Lung (tissue), 11 donors: ENCODE measurements at regions not wholly inside any gene's neighbourhood (a gene's known extent, or its start where the extent isn't known, plus 50 kb on each side); places are given as distances from the start of the nearest gene placed in this dataset.

ENCODE experiments used
- ATAC-seq: fragments of 200-7000 bp; cut with Tn5 transposase; one replicate; pipeline ENCODE4 v1.9.1; 2020; ENCODE audit warnings: moderate number of reproducible peaks; ENCODE audit not compliant: insufficient read depth, low FRiP score
- DNase-seq, 3 donors: peaks; one replicate each; pipeline ENCODE4 v3.0.0-alpha.2; 2013 to 2017
- H3K27ac ChIP-seq, 2 donors: one replicate each; pipeline ENCODE4 v1.5.1; 2013; ENCODE audit warnings: mild to moderate bottlenecking in 2 of 2, moderate library complexity in 2 of 2, control low read depth in 1 of 2, inconsistent platforms in 1 of 2, low read depth in 1 of 2, low read length in 1 of 2
- H3K27me3 ChIP-seq, 3 donors: one replicate each; pipeline ENCODE4 v1.5.1; 2013; ENCODE audit warnings: low read length in 2 of 3; ENCODE audit not compliant: control insufficient read depth in 3 of 3, insufficient read depth in 3 of 3
- H3K36me3 ChIP-seq, 4 donors: one replicate each; pipeline ENCODE4 v1.5.1; 2013; ENCODE audit warnings: low read length in 4 of 4, mild to moderate bottlenecking in 1 of 4, moderate library complexity in 1 of 4; ENCODE audit not compliant: control insufficient read depth in 4 of 4, insufficient read depth in 4 of 4
- H3K4me1 ChIP-seq, 5 donors: one replicate each; pipeline ENCODE4 v1.5.1; 2013; ENCODE audit warnings: low read length in 5 of 5, mild to moderate bottlenecking in 2 of 5, moderate library complexity in 1 of 5; ENCODE audit not compliant: control insufficient read depth in 5 of 5, insufficient read depth in 5 of 5
- H3K4me3 ChIP-seq: one replicate; pipeline ENCODE4 v1.5.1; 2013; ENCODE audit warnings: mild to moderate bottlenecking, control low read depth, moderate library complexity
- H3K9ac ChIP-seq, 2 donors: one replicate each; pipeline ENCODE4 v1.5.1; 2013; ENCODE audit warnings: low read length in 2 of 2, control low read depth in 1 of 2; ENCODE audit not compliant: insufficient read depth in 1 of 2
- H3K9me3 ChIP-seq, 4 donors: one replicate each; pipeline ENCODE4 v1.5.1; 2013; ENCODE audit warnings: low read length in 3 of 4, mild to moderate bottlenecking in 1 of 4, moderate library complexity in 1 of 4; ENCODE audit not compliant: control insufficient read depth in 4 of 4, insufficient read depth in 3 of 4
- WGBS, 2 donors: extraction: QIAGEN DNeasy Blood & Tissue Kit; methylation state at CpG; one replicate each; pipeline ENCODE4 v1.1.7; 2013; 5-methylcytosine and 5-hydroxymethylcytosine counted together
- TF ChIP-seq, protein P1 (sequence below): IDR thresholded peaks from 2 replicates; pipeline ENCODE4 v1.5.1; 2012; ENCODE audit warnings: mild to moderate bottlenecking; ENCODE audit errors: control extremely low read depth, extremely low read depth
- donor health status: control.
- donor health status: control.
- donor health status: Bipolar disorder and iron deficiency.
- donor health status: healthy.
- donor health status: DM: yes; HTN: yes; CAD: no.

DNA sequence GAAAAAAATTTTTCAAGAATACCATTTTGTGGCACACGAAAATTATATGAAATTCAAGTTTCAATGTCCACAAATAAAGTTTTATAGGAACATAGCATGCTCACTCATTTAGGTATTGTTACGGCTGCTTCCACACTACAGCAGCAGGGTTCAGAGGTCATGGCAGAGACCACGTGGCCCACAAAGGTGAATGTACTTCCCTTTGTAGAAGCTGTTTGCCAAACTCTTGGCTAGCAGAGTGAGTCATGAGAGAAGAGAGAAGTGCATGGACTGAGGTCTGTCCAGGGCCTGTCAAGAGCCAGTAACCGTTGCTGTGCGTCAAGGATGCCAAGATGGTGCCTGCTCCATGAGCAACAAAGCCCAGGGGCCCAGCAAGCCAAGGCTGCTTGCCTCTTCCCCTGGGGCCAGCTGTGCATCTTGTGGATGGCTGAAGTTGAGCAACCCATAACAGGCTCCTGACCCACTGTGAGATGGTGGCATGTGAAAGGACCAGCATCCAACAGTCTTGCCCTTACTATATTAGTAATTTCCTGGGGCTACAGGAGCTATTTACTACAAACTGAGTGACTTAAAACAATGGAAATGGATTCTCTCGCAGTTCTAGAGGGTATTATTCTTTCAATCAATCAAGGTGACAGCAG, 64.8 kb upstream of the ATP5PO start:
- TF ChIP-seq, protein P1, sequence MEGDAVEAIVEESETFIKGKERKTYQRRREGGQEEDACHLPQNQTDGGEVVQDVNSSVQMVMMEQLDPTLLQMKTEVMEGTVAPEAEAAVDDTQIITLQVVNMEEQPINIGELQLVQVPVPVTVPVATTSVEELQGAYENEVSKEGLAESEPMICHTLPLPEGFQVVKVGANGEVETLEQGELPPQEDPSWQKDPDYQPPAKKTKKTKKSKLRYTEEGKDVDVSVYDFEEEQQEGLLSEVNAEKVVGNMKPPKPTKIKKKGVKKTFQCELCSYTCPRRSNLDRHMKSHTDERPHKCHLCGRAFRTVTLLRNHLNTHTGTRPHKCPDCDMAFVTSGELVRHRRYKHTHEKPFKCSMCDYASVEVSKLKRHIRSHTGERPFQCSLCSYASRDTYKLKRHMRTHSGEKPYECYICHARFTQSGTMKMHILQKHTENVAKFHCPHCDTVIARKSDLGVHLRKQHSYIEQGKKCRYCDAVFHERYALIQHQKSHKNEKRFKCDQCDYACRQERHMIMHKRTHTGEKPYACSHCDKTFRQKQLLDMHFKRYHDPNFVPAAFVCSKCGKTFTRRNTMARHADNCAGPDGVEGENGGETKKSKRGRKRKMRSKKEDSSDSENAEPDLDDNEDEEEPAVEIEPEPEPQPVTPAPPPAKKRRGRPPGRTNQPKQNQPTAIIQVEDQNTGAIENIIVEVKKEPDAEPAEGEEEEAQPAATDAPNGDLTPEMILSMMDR: no peak
- no peak overlapping the region for H3K27ac ChIP-seq
- H3K36me3 ChIP-seq: no peaks in the 10 kb centered on the region
- no peak overlapping the region for H3K9ac ChIP-seq
- H3K27me3 ChIP-seq: no peaks in the 10 kb centered on the region
- peaks cover 0 to 13% (median 2%) of the 10 kb centered on the region in 5 donors for H3K4me1 ChIP-seq
- H3K4me3 ChIP-seq: no peak overlapping the region
- 67 to 80% methylated on average over 6 of the region's 6 CpGs for WGBS, 2 donors
- no peaks in the 10 kb centered on the region for H3K9me3 ChIP-seq
- no peak for ATAC-seq
- DNase-seq: no peak

DNA sequence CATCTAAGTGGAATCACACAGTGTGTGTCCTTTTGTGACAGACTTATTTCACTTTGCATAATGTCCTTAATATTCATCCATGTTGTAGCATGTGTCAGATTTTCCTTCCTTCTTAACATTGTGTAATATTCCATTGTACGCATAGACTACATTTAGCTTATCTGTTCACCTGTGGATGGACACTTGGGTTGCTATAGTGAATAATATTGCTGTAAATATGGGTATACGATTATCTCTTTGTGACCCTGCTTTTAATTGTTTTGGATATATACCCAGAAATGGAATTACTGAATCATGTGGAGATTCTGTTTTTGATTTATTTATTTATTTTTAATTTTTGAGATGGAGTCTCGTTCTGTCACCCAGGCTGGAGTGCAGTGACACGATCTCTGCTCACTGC, 63.0 kb upstream of the ATP5PO start:
- TF ChIP-seq, protein P1: no peak
- WGBS, 2 donors: 91 to 92% methylated on average over 4 of the region's 4 CpGs
- Histone ChIP-seq H3K36me3 (no peaks in the 10 kb centered on the region), H3K9ac (no peak overlapping the region), H3K4me1 (peaks cover 0 to 13% (median 2%) of the 10 kb centered on the region in 5 donors), H3K27me3 (no peaks in the 10 kb centered on the region), H3K27ac (no peak overlapping the region), H3K9me3 (no peaks in the 10 kb centered on the region), H3K4me3 (no peak overlapping the region)
- ATAC-seq: no peak
- no peak for DNase-seq

DNA sequence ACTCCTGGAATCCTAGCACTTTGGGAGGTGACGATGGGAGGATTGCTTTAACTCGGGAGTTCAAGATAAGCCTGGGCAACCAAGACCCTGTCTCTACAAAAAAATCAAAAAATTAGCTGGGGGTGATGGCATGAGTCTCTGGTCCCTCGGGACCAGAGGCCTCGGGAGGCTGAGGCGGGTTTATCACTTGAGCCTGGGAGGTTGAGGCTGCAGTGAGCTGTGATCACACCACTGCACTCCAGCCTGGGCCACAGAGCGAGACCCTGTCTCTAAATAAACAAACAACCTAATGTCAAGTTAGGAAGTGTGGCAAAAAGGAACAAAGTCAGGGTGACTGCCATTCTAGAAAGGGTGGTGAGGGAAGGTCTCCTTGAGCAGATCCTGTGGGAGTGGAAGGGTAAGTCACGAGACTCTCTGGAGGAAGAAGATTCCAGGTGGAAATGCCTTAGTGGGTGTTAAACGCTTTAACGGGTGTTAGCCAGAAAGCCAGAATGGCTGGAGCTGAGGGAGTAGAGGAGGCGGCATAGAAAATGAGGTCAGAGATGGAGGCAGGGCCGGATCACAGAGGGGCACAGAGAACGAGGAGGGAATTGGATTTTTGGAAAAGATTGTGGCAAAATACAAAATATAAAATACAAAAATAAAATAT, 62.2 kb upstream of the ATP5PO start:
- TF ChIP-seq, protein P1: no peak
- Histone ChIP-seq H3K4me1 (peaks cover 0 to 13% (median 2%) of the 10 kb centered on the region in 5 donors), H3K9me3 (no peaks in the 10 kb centered on the region), H3K36me3 (no peaks in the 10 kb centered on the region), H3K27me3 (no peaks in the 10 kb centered on the region), H3K4me3 (no peak overlapping the region), H3K9ac (no peak overlapping the region), H3K27ac (no peak overlapping the region)
- ATAC-seq (no peak), DNase-seq (no peak)
- 88 to 93% methylated on average over 12 of the region's 12 CpGs for WGBS, 2 donors
